HG02763 (cell line): ENCODE measurements at regions not wholly inside any gene's neighbourhood (a gene's known extent, or its start where the extent isn't known, plus 50 kb on each side); places are given as distances from the start of the nearest gene placed in this dataset.
"Not testable (repeated sequence)": the region's sequence is repeated elsewhere in the genome, so short reads cannot be mapped to it uniquely, and the experiment has no call there.

Experiments used
- ATAC-seq: cut with Tn5 transposase; IDR thresholded peaks from one replicate; pipeline ENCODE4 v1.9.1; 2021; ENCODE audit warnings: mild to moderate bottlenecking, moderate library complexity; ENCODE audit not compliant: unreplicated experiment

- ATAC-seq: no peak
Measured at GRCh38 chr2:40043641-40044040, 264.6 kb upstream of the THUMPD2 start.

GRCh38 chr2:40043191-40043590, 264.1 kb upstream of the THUMPD2 start:
- ATAC-seq: no peak

GRCh38 chr2:40041422-40042382, 262.6 kb upstream of the THUMPD2 start:
- no peak for ATAC-seq

GRCh38 chr2:40039549-40039948, 260.5 kb upstream of the THUMPD2 start:
- no peak for ATAC-seq

DNA sequence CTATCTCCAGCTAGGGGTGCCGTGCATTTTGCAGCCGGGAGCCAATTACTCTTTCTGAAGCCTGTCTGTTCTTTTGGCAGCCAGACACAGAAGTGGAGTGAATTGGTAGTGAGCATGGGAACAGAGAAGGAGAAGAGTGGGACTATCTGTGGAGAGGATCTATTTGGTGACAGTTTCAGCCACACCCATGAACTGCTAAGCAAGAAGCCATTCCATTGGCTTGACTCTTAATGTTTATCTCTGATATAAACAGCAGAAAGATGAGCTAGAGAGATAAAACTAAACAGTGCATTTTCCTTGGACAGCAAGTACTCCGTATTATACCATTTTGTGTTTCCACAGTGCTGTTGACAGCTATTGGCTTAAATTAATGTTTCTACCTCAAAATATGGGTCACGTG, 259.6 kb upstream of the THUMPD2 start:
- ATAC-seq: no peak

- no peak for ATAC-seq
Measured at GRCh38 chr2:40037303-40037702, 258.2 kb upstream of the THUMPD2 start.

DNA sequence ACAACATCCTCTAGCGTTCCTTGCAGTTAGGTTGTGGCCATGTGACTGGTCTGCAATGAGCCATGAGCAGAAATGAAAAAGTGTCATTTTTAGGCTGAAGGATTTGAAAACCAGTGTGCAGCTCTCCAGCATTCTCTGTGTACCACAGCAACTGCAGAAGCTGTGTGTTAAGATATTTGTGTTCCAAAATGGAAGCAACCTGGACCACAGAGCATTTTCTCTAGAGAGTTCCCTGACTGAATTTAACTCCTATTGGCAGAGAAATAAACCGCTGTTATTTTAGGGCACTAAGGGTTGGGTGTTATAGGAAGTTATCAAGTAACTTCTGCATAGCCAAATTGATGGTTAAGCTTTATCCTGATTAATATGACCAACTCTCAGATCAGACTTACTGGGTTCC, 257.2 kb upstream of the THUMPD2 start:
- no peak for ATAC-seq

- ATAC-seq: no peak
Measured at GRCh38 chr2:40034801-40035200, 255.7 kb upstream of the THUMPD2 start.

- no peak for ATAC-seq
Measured at GRCh38 chr2:40034198-40034597, 255.1 kb upstream of the THUMPD2 start.

DNA sequence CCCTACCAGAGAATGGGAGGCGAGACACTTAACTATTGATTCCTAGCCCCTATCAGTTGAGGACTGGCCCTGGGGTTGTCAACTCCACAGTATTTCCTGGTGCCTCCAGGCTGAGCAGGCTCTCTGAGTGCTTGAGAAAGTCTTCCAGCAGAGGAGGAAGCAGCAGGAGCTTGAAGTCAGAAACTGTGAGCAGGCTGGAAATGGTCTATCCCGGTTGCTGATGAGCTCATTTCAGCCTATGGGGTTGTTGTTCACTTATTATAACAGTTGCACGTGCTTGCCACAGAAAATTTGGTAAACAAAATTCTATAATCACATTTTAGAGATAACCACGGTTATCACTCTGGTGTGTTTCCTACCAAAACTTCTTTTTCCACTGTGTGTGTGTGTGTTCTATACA, 254.7 kb upstream of the THUMPD2 start:
- ATAC-seq: no peak

DNA sequence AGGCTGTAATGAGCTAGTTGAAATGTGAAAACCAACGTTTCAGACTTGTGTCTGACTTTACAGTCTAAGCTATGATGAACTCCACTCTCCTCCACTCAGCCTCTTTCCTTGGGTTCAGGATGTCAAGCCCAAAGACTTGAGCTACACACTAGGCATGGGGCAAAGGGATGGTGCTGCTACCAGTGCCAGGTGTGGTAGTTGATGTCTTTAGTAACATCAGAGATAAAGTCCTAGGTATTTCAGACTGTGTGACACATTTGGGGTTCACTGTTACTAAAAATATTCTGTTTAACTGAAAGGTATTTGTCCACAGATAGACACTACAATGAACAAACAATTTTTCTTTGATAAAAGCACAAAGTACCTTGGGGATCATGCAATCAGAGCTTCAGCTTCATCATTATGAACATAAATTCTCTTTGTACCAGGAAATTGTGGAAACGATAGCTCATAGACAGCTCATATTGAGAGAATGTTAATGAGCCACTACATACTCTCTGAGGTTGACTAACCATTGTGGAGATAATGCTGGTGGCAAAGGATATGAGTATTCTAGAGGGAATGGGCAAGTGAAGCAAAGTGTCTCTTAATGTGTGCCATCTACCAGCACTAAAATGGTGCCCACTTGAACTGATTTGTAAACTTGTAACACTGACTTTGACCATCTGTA, 253.7 kb upstream of the THUMPD2 start:
- ATAC-seq: no peak

GRCh38 chr2:40030456-40030975, 251.5 kb upstream of the THUMPD2 start:
- ATAC-seq: no peak

- no peak for ATAC-seq
Measured at GRCh38 chr2:40028792-40029488, 249.9 kb upstream of the THUMPD2 start.

GRCh38 chr2:40027968-40028367, 248.9 kb upstream of the THUMPD2 start:
- no peak for ATAC-seq

DNA sequence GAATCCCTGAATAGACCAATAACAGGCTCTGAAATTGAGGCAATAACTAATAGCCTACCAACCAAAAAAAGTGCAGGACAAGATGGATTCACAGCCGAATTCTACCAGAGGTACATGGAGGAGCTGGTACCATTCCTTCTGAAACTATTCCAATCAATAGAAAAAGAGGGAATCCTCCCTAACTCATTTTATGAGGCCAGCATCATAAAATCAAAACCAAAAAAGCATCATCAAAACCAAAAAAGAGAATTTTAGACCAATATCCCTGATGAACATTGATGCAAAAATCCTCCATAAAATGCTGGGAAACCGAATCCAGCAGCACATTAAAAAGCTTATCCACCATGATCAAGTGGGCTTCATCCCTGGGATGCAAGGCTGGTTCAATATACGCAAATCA, 246.2 kb upstream of the THUMPD2 start:
- not testable (repeated sequence) for ATAC-seq

DNA sequence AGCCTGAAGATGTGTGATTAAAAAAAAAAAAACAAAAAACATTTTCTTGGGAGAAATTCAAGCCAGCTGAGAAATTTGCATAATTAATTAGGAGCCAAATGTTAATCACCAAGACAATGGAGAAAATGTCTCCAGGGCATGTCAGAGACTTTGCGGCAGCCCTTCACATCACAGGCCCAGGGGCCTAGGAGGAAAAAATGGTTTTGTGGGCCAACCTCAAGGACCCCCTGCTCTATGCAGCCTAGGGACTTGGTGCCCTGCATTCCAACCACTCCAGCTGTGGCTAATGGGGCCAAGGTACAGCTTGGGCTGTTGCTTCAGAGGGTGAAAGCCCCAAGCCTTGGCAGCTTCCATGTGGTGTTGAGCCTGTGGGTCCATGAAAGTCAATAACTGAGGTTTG, 241.9 kb upstream of the THUMPD2 start:
- ATAC-seq: no peak

DNA sequence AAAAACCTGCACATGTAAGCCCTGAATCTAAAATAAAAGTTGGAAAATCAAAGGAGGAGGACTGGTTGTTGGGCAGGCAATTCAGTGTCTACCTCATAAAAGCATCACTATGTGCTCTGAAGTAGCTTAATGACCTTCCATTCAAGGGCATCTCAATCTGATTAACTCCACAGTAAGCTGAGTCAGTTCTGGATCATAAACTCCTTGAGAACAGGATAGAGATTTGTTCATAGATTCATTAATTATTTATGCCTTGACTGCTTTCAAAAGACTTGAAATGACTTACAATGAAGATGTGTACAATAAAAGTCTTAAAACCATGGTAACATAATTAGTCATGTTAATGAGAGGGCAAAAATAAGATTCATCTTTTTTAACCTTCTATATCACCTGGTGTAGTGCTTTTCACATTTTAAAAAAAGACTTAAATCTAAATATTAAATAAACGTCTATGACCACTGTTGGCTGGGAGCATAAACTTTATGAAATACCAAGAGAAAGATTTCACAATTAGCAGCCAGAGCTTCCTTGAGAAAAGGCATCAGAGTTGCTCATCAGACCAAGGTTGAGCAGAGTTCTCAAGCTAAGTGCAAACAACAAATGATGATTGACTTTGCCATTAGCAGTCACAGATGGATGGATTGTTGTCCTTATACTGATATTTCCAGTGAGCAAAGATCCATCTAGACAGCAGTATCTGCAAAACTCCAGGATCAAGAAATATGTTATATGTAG, 237.3 kb upstream of the THUMPD2 start:
- ATAC-seq: no peak

GRCh38 chr2:40013962-40014361, 234.9 kb upstream of the THUMPD2 start:
- ATAC-seq: not testable (repeated sequence)

DNA sequence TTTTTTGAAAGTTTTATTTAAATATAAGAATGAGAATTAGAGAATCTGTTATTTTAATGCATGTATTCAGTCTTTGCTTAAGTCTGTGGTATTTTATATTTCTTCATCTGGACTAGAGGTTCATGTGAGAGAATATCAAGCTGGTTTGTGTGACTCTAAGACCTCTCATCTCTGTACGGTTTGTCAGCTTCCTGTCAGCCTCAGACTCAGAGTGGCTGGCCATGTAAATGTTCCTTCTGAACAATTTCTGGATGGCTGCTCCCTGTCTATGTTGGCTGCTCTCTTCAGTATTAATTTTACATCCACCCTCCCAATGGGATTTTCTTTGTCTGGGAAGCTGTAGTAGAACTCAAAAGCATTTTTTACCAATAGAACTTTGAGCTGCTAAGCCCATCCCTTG, 225.3 kb upstream of the THUMPD2 start:
- ATAC-seq: no peak

GRCh38 chr2:40002339-40002738, 223.3 kb upstream of the THUMPD2 start:
- ATAC-seq: no peak

- ATAC-seq: no peak
Measured at GRCh38 chr2:39999864-40000263, 220.8 kb upstream of the THUMPD2 start.
